ENCODE measurements at regions not wholly inside any gene's neighbourhood (a gene's known extent, or its start where the extent isn't known, plus 50 kb on each side); places are given as distances from the start of the nearest gene placed in this dataset.

- TF ChIP-seq EZH2 (optimal IDR thresholded peaks at IDR 0.05; ENCODE audit: low read depth, low read length), result no peak
- TF ChIP-seq CTCF (IDR thresholded peaks at IDR 0.05; ENCODE audit: low read length), result no peak
These were observed 181.3 kb downstream of the ESM1 start for GRCh38 chr5:54804086-54804485.
